HUES64 (cell line): ENCODE measurements at regions not wholly inside any gene's neighbourhood (a gene's known extent, or its start where the extent isn't known, plus 50 kb on each side); places are given as distances from the start of the nearest gene placed in this dataset.
"Not testable (repeated sequence)": the region's sequence is repeated elsewhere in the genome, so short reads cannot be mapped to it uniquely, and the experiment has no call there.

Experiments
- H3K27ac ChIP-seq: 2 replicates; pipeline ENCODE4 v1.7.0; 2013; ENCODE audit warnings: low read depth, low read length, inconsistent platforms
- H3K27me3 ChIP-seq: 2 replicates; pipeline ENCODE4 v1.6.1; 2013; ENCODE audit warnings: mild to moderate bottlenecking, low read length; ENCODE audit not compliant: insufficient read depth
- H3K36me3 ChIP-seq: 2 replicates; pipeline ENCODE4 v1.6.1; 2013; ENCODE audit warnings: mild to moderate bottlenecking, low read length; ENCODE audit not compliant: insufficient read depth
- H3K4me1 ChIP-seq: 2 replicates; pipeline ENCODE4 v1.6.1; 2013; ENCODE audit warnings: mild to moderate bottlenecking, low read length, moderate library complexity; ENCODE audit not compliant: insufficient read depth
- H3K4me3 ChIP-seq: 2 replicates; pipeline ENCODE4 v1.5.1; 2013; ENCODE audit warnings: mild to moderate bottlenecking, low read length, moderate library complexity
- H3K9ac ChIP-seq: 2 replicates; pipeline ENCODE4 v1.6.1; 2013; ENCODE audit warnings: mild to moderate bottlenecking, low read depth, low read length
- H3K9me3 ChIP-seq: 2 replicates; pipeline ENCODE4 v1.6.1; 2013; ENCODE audit warnings: low read depth, low read length; ENCODE audit not compliant: insufficient read depth
- WGBS: fragments of 150-250, 120-280 bp; methylation state at CpG from one replicate; pipeline ENCODE4 v1.1.7; 2013; ENCODE audit warnings: missing lambda C conversion rate; 5-methylcytosine and 5-hydroxymethylcytosine counted together

- no peak overlapping the region for H3K4me3 ChIP-seq
- H3K27me3 ChIP-seq, result no peaks in the 10 kb centered on the region
- 91% methylated on average over 3 of the region's 3 CpGs for WGBS
- no peaks in the 10 kb centered on the region for H3K9me3 ChIP-seq
- H3K4me1 ChIP-seq, result no peaks in the 10 kb centered on the region
- H3K36me3 ChIP-seq, result no peaks in the 10 kb centered on the region
- no peak overlapping the region for H3K27ac ChIP-seq
- no peak overlapping the region for H3K9ac ChIP-seq
Measured at GRCh38 chr13:80168089-80168850, 172.7 kb downstream of the SPRY2 start.

GRCh38 chr13:80166352-80166751 lies 174.6 kb downstream of the SPRY2 start:
- WGBS, result 89% methylated on average over 5 of the region's 5 CpGs
- no peak overlapping the region for H3K4me3 ChIP-seq

GRCh38 chr13:80164462-80164861 lies 176.5 kb downstream of the SPRY2 start:
- Histone ChIP-seq H3K36me3 (no peaks in the 10 kb centered on the region), H3K4me1 (no peaks in the 10 kb centered on the region), H3K9me3 (no peaks in the 10 kb centered on the region), H3K9ac (no peak overlapping the region), H3K4me3 (no peak overlapping the region), H3K27ac (no peak overlapping the region), H3K27me3 (no peaks in the 10 kb centered on the region)
- WGBS, result 93% methylated on average over 5 of the region's 5 CpGs

More at GRCh38 chr13:80166352-80166751, 174.6 kb downstream of the SPRY2 start:
- no peak overlapping the region for H3K9ac ChIP-seq
- H3K27ac ChIP-seq, result no peak overlapping the region
- no peaks in the 10 kb centered on the region for H3K27me3 ChIP-seq
- H3K9me3 ChIP-seq, result no peaks in the 10 kb centered on the region
- no peaks in the 10 kb centered on the region for H3K36me3 ChIP-seq
- H3K4me1 ChIP-seq, result no peaks in the 10 kb centered on the region

- Histone ChIP-seq H3K9ac (no peak overlapping the region), H3K27ac (no peak overlapping the region), H3K4me1 (no peaks in the 10 kb centered on the region), H3K27me3 (no peaks in the 10 kb centered on the region), H3K36me3 (no peaks in the 10 kb centered on the region), H3K4me3 (no peak overlapping the region), H3K9me3 (no peaks in the 10 kb centered on the region)
- WGBS, result 95% methylated on average over 5 of the region's 5 CpGs
Measured at GRCh38 chr13:80161896-80162295, 179.0 kb downstream of the SPRY2 start.

- 88% methylated on average over 2 of the region's 2 CpGs for WGBS
- Histone ChIP-seq H3K27ac (no peak overlapping the region), H3K9ac (no peak overlapping the region), H3K4me3 (no peak overlapping the region), H3K9me3 (no peaks in the 10 kb centered on the region), H3K36me3 (no peaks in the 10 kb centered on the region), H3K27me3 (no peaks in the 10 kb centered on the region), H3K4me1 (no peaks in the 10 kb centered on the region)
Measured at GRCh38 chr13:80161219-80161618, 179.7 kb downstream of the SPRY2 start.

- Histone ChIP-seq H3K4me1 (no peaks in the 10 kb centered on the region), H3K9ac (no peak overlapping the region), H3K4me3 (no peak overlapping the region), H3K9me3 (no peaks in the 10 kb centered on the region), H3K27ac (no peak overlapping the region), H3K27me3 (no peaks in the 10 kb centered on the region), H3K36me3 (no peaks in the 10 kb centered on the region)
Measured at GRCh38 chr13:80160110-80160509, 180.8 kb downstream of the SPRY2 start.

- WGBS, result 97% methylated on average over 3 of the region's 3 CpGs
- H3K4me1 ChIP-seq, result no peaks in the 10 kb centered on the region
- H3K27me3 ChIP-seq, result no peaks in the 10 kb centered on the region
- H3K27ac ChIP-seq, result no peak overlapping the region
- no peak overlapping the region for H3K9ac ChIP-seq
- no peaks in the 10 kb centered on the region for H3K36me3 ChIP-seq
- no peak overlapping the region for H3K4me3 ChIP-seq
- no peaks in the 10 kb centered on the region for H3K9me3 ChIP-seq
Measured at GRCh38 chr13:80157261-80157932, 183.5 kb downstream of the SPRY2 start.

- WGBS, result 87% methylated on average over 16 of the region's 16 CpGs
- not testable (repeated sequence) for H3K9ac ChIP-seq, H3K36me3 ChIP-seq
Measured at GRCh38 chr13:80152142-80152541, 188.8 kb downstream of the SPRY2 start.

GRCh38 chr13:80151016-80151415 lies 189.9 kb downstream of the SPRY2 start:
- H3K9ac ChIP-seq, result no peak overlapping the region
- H3K27me3 ChIP-seq, result no peaks in the 10 kb centered on the region
- no peak overlapping the region for H3K4me3 ChIP-seq
- 0 out of 2 replicates have a peak, but pooled peaks cover 2% of the 10 kb centered on the region for H3K9me3 ChIP-seq
- H3K4me1 ChIP-seq, result no peaks in the 10 kb centered on the region
- no peak overlapping the region for H3K27ac ChIP-seq
- no peaks in the 10 kb centered on the region for H3K36me3 ChIP-seq

More at GRCh38 chr13:80152142-80152541, 188.8 kb downstream of the SPRY2 start:
- not testable (repeated sequence) for H3K4me1 ChIP-seq, H3K27me3 ChIP-seq, H3K4me3 ChIP-seq, H3K27ac ChIP-seq, H3K9me3 ChIP-seq

GRCh38 chr13:80149736-80150135 lies 191.2 kb downstream of the SPRY2 start:
- no peak overlapping the region for H3K9ac ChIP-seq
- 95% methylated on average over 4 of the region's 4 CpGs for WGBS
- H3K4me1 ChIP-seq, result no peaks in the 10 kb centered on the region

GRCh38 chr13:80145171-80145690 lies 195.7 kb downstream of the SPRY2 start:
- 89% methylated on average over 3 of the region's 3 CpGs for WGBS
- H3K27ac ChIP-seq, result no peak overlapping the region

More at GRCh38 chr13:80149736-80150135, 191.2 kb downstream of the SPRY2 start:
- Histone ChIP-seq H3K27ac (no peak overlapping the region), H3K9me3 (0 out of 2 replicates have a peak, but pooled peaks cover 2% of the 10 kb centered on the region), H3K27me3 (no peaks in the 10 kb centered on the region), H3K4me3 (no peak overlapping the region), H3K36me3 (no peaks in the 10 kb centered on the region)

More at GRCh38 chr13:80145171-80145690, 195.7 kb downstream of the SPRY2 start:
- Histone ChIP-seq H3K36me3 (no peaks in the 10 kb centered on the region), H3K4me1 (peaks cover 10% of the 10 kb centered on the region), H3K9me3 (no peaks in the 10 kb centered on the region), H3K27me3 (no peaks in the 10 kb centered on the region), H3K9ac (no peak overlapping the region), H3K4me3 (no peak overlapping the region)
